ENCODE measurements at regions not wholly inside any gene's neighbourhood (a gene's known extent, or its start where the extent isn't known, plus 50 kb on each side); places are given as distances from the start of the nearest gene placed in this dataset.

GRCh38 chr7:47183862-47184590 is 397.9 kb downstream of the TNS3 start:
- Histone ChIP-seq H3K27me3 (ENCODE audit: insufficient read depth, low read length) (peaks cover 23% of the 10 kb centered on the region), H3K36me3 (ENCODE audit: insufficient read depth, low read length) (no peaks in the 10 kb centered on the region), H3K4me1 (ENCODE audit: insufficient read depth, low read length) (no peaks in the 10 kb centered on the region), H3K4me2 (ENCODE audit: low read length) (no peak overlapping the region), H2AFZ (ENCODE audit: low read depth, low read length) (no peak overlapping the region), H3K4me3 (ENCODE audit: insufficient read depth, low read depth, low read length) (no peak overlapping the region), H3K79me2 (ENCODE audit: insufficient read depth, low read length) (no peaks in the 10 kb centered on the region), H3K9ac (ENCODE audit: low read length) (no peak overlapping the region), H3K9me3 (ENCODE audit: insufficient read depth, low read depth, low read length) (no peaks in the 10 kb centered on the region), H3K27ac (ENCODE audit: low read depth, low read length) (no peak overlapping the region), H4K20me1 (ENCODE audit: insufficient read depth, low read length) (no peaks in the 10 kb centered on the region)
- Mint-ChIP-seq H3K4me3 (ENCODE audit: unreplicated experiment) (no peak overlapping the region), H3K9me3 (ENCODE audit: unreplicated experiment) (no peaks in the 10 kb centered on the region), H3K4me1 (ENCODE audit: low read depth, unreplicated experiment) (peaks cover 11% of the 10 kb centered on the region), H3K36me3 (ENCODE audit: low read depth, unreplicated experiment) (no peaks in the 10 kb centered on the region), H3K27ac (ENCODE audit: unreplicated experiment) (no peak overlapping the region), H3K27me3 (ENCODE audit: low read depth, unreplicated experiment) (peaks cover 46% of the 10 kb centered on the region)
- TF ChIP-seq EZH2 (IDR thresholded peaks at IDR 0.05; ENCODE audit: insufficient read depth, low read length) (no peak), CTCF (IDR thresholded peaks at IDR 0.05; ENCODE audit: insufficient read depth, low read depth, low read length) (no peak)
- no peak for FAIRE-seq
- DNase-seq (ENCODE audit: low read depth) = no peak

- Histone ChIP-seq H3K79me2 (ENCODE audit: insufficient read depth, low read length) (no peaks in the 10 kb centered on the region), H3K27me3 (ENCODE audit: insufficient read depth, low read length) (peaks cover 23% of the 10 kb centered on the region), H3K27ac (ENCODE audit: low read depth, low read length) (no peak overlapping the region), H3K4me2 (ENCODE audit: low read length) (no peak overlapping the region), H3K36me3 (ENCODE audit: insufficient read depth, low read length) (no peaks in the 10 kb centered on the region), H3K9ac (ENCODE audit: low read length) (no peak overlapping the region), H2AFZ (ENCODE audit: low read depth, low read length) (no peak overlapping the region), H3K9me3 (ENCODE audit: insufficient read depth, low read depth, low read length) (no peaks in the 10 kb centered on the region), H3K4me3 (ENCODE audit: insufficient read depth, low read depth, low read length) (no peak overlapping the region), H3K4me1 (ENCODE audit: insufficient read depth, low read length) (no peaks in the 10 kb centered on the region), H4K20me1 (ENCODE audit: insufficient read depth, low read length) (no peaks in the 10 kb centered on the region)
- TF ChIP-seq CTCF (IDR thresholded peaks at IDR 0.05; ENCODE audit: insufficient read depth, low read depth, low read length) = no peak
- no peak for TF ChIP-seq EZH2 (IDR thresholded peaks at IDR 0.05; ENCODE audit: insufficient read depth, low read length)
- H3K36me3 Mint-ChIP-seq (ENCODE audit: low read depth, unreplicated experiment) = no peaks in the 10 kb centered on the region
- no peak for DNase-seq (ENCODE audit: low read depth)
- FAIRE-seq = no peak
- H3K4me1 Mint-ChIP-seq (ENCODE audit: low read depth, unreplicated experiment) = peaks cover 13% of the 10 kb centered on the region
- H3K4me3 Mint-ChIP-seq (ENCODE audit: unreplicated experiment) = no peak overlapping the region
- peaks cover 6% of the 10 kb centered on the region for H3K9me3 Mint-ChIP-seq (ENCODE audit: unreplicated experiment)
- H3K27me3 Mint-ChIP-seq (ENCODE audit: low read depth, unreplicated experiment) = peaks cover 40% of the 10 kb centered on the region
- H3K27ac Mint-ChIP-seq (ENCODE audit: unreplicated experiment) = no peak overlapping the region
Observed at GRCh38 chr7:47181746-47182361, 400.1 kb downstream of the TNS3 start.

- H3K36me3 Mint-ChIP-seq (ENCODE audit: low read depth, unreplicated experiment) = no peaks in the 10 kb centered on the region
- Histone ChIP-seq H3K27me3 (ENCODE audit: insufficient read depth, low read length) (peaks cover 19% of the 10 kb centered on the region), H3K4me1 (ENCODE audit: insufficient read depth, low read length) (no peaks in the 10 kb centered on the region), H3K9me3 (ENCODE audit: insufficient read depth, low read depth, low read length) (no peaks in the 10 kb centered on the region), H3K36me3 (ENCODE audit: insufficient read depth, low read length) (no peaks in the 10 kb centered on the region), H2AFZ (ENCODE audit: low read depth, low read length) (no peak overlapping the region), H3K27ac (ENCODE audit: low read depth, low read length) (no peak overlapping the region), H3K4me2 (ENCODE audit: low read length) (no peak overlapping the region), H3K4me3 (ENCODE audit: insufficient read depth, low read depth, low read length) (no peak overlapping the region), H3K79me2 (ENCODE audit: insufficient read depth, low read length) (no peaks in the 10 kb centered on the region), H3K9ac (ENCODE audit: low read length) (no peak overlapping the region), H4K20me1 (ENCODE audit: insufficient read depth, low read length) (no peaks in the 10 kb centered on the region)
- H3K9me3 Mint-ChIP-seq (ENCODE audit: unreplicated experiment) = peaks cover 10% of the 10 kb centered on the region
- DNase-seq (ENCODE audit: low read depth) (no peak), FAIRE-seq (no peak)
- no peak overlapping the region for H3K4me3 Mint-ChIP-seq (ENCODE audit: unreplicated experiment)
- H3K4me1 Mint-ChIP-seq (ENCODE audit: low read depth, unreplicated experiment) = peaks cover 13% of the 10 kb centered on the region
- peaks cover 38% of the 10 kb centered on the region for H3K27me3 Mint-ChIP-seq (ENCODE audit: low read depth, unreplicated experiment)
- no peak overlapping the region for H3K27ac Mint-ChIP-seq (ENCODE audit: unreplicated experiment)
- TF ChIP-seq CTCF (IDR thresholded peaks at IDR 0.05; ENCODE audit: insufficient read depth, low read depth, low read length) = peak; percentile 13
- no peak for TF ChIP-seq EZH2 (IDR thresholded peaks at IDR 0.05; ENCODE audit: insufficient read depth, low read length)
Observed at GRCh38 chr7:47180516-47180826, 401.4 kb downstream of the TNS3 start.
